ENCODE measurements at regions not wholly inside any gene's neighbourhood (a gene's known extent, or its start where the extent isn't known, plus 50 kb on each side); places are given as distances from the start of the nearest gene placed in this dataset.

GRCh38 chr10:130424418-130424817, 288.2 kb downstream of the GLRX3 start:
- Histone ChIP-seq H3K4me2 (no peak overlapping the region), H3K4me3 (no peak overlapping the region), H3K9me3 (no peaks in the 10 kb centered on the region; the same call in 2 of the 3 replicates), H3K4me1 (no peaks in the 10 kb centered on the region), H3K27ac (no peak overlapping the region)
- no peak for DNase-seq (ENCODE audit: low read depth in 1 of 2, low spot score in 1 of 2)
- no peak for TF ChIP-seq CHD2 (IDR thresholded peaks at IDR 0.05; ENCODE audit: low read length, partially characterized antibody)
- no peak for TF ChIP-seq ZNF302 (CRISPR knock-in tag; IDR thresholded peaks at IDR 0.05)
- TF ChIP-seq HOXA7 (CRISPR knock-in tag; IDR thresholded peaks at IDR 0.05): no peak
- TF ChIP-seq, protein P1, sequence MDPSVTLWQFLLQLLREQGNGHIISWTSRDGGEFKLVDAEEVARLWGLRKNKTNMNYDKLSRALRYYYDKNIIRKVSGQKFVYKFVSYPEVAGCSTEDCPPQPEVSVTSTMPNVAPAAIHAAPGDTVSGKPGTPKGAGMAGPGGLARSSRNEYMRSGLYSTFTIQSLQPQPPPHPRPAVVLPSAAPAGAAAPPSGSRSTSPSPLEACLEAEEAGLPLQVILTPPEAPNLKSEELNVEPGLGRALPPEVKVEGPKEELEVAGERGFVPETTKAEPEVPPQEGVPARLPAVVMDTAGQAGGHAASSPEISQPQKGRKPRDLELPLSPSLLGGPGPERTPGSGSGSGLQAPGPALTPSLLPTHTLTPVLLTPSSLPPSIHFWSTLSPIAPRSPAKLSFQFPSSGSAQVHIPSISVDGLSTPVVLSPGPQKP (IDR thresholded peaks at IDR 0.05; ENCODE audit: low read depth, low read length): no peak
- no peak for TF ChIP-seq ZC3H11A (IDR thresholded peaks at IDR 0.05)
- no peak for TF ChIP-seq ESRRA (IDR thresholded peaks at IDR 0.05; ENCODE audit: borderline replicate concordance, low read length)
- TF ChIP-seq, protein P2, sequence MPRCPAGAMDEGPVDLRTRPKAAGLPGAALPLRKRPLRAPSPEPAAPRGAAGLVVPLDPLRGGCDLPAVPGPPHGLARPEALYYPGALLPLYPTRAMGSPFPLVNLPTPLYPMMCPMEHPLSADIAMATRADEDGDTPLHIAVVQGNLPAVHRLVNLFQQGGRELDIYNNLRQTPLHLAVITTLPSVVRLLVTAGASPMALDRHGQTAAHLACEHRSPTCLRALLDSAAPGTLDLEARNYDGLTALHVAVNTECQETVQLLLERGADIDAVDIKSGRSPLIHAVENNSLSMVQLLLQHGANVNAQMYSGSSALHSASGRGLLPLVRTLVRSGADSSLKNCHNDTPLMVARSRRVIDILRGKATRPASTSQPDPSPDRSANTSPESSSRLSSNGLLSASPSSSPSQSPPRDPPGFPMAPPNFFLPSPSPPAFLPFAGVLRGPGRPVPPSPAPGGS (IDR thresholded peaks at IDR 0.05): no peak
- TF ChIP-seq RCOR1 (IDR thresholded peaks at IDR 0.05; ENCODE audit: low read depth, low read length): no peak
- TF ChIP-seq FOXS1 (CRISPR knock-in tag; IDR thresholded peaks at IDR 0.05): no peak
- no peak for TF ChIP-seq HOXB5 (CRISPR knock-in tag; IDR thresholded peaks at IDR 0.05)
- 23% methylated on average over 10 of the region's 10 CpGs for WGBS (ENCODE audit: missing lambda C conversion rate)
- FAIRE-seq: no peak
- no peak for ATAC-seq
- CTCF ChIA-PET: no interaction called here
- POLR2A ChIA-PET: no interaction called here

DNA sequence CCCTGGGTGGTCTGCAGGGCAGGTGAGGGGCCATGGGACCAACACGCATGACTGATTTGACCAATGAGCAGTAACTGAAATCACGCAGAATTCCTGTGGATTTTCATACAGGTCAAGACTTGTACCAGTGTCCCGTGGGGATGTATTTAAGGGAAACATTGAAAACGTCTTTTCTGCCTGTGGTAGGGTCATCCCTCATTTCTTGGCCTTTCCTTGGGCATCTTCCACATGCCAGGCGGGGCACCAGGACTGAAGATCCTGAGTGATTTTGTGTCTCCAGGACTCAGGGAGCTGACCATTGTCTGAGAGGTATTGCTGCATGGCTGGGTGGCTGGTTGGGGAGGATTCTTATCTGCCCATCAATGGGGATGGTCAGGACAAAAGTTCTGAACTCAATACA, 289.0 kb downstream of the GLRX3 start:
- H3K4me2 ChIP-seq: no peak overlapping the region
- FAIRE-seq (no peak), ATAC-seq (no peak), DNase-seq (ENCODE audit: low read depth in 1 of 2, low spot score in 1 of 2) (no peak)
- no peak overlapping the region for H3K27ac ChIP-seq
- WGBS (ENCODE audit: missing lambda C conversion rate): 10% methylated on average over 5 of the region's 5 CpGs
- no peak overlapping the region for H3K4me3 ChIP-seq
- ChIA-PET POLR2A (no interaction called here), CTCF (no interaction called here)
- H3K4me1 ChIP-seq: no peaks in the 10 kb centered on the region
- no peaks in the 10 kb centered on the region; the same call in 2 of the 3 replicates for H3K9me3 ChIP-seq
- no peak for TF ChIP-seq GATA3 (IDR thresholded peaks at IDR 0.05; ENCODE audit: borderline replicate concordance)
- TF ChIP-seq JUNB (IDR thresholded peaks at IDR 0.05): no peak
- no peak for TF ChIP-seq RCOR1 (IDR thresholded peaks at IDR 0.05; ENCODE audit: low read depth, low read length)
- TF ChIP-seq, protein P3, sequence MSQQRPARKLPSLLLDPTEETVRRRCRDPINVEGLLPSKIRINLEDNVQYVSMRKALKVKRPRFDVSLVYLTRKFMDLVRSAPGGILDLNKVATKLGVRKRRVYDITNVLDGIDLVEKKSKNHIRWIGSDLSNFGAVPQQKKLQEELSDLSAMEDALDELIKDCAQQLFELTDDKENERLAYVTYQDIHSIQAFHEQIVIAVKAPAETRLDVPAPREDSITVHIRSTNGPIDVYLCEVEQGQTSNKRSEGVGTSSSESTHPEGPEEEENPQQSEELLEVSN (IDR thresholded peaks at IDR 0.05; ENCODE audit: borderline replicate concordance, low read depth): no peak
- TF ChIP-seq HEYL (CRISPR knock-in tag; IDR thresholded peaks at IDR 0.05): no peak
- no peak for TF ChIP-seq RAD21 (conservative IDR thresholded peaks at IDR 0.05 in 1 of 2, IDR thresholded peaks at IDR 0.05 in 1 of 2)
- TF ChIP-seq ZSCAN20 (CRISPR knock-in tag; IDR thresholded peaks at IDR 0.05): no peak
- no peak for TF ChIP-seq EHF (CRISPR knock-in tag; IDR thresholded peaks at IDR 0.05)
- TF ChIP-seq TP53 (CRISPR knock-in tag; IDR thresholded peaks at IDR 0.05): no peak
- TF ChIP-seq RFX5 (IDR thresholded peaks at IDR 0.05): no peak
- TF ChIP-seq, protein P4, sequence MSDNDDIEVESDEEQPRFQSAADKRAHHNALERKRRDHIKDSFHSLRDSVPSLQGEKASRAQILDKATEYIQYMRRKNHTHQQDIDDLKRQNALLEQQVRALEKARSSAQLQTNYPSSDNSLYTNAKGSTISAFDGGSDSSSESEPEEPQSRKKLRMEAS (IDR thresholded peaks at IDR 0.05): no peak
- TF ChIP-seq ESRRA (IDR thresholded peaks at IDR 0.05; ENCODE audit: borderline replicate concordance, low read length): no peak
- no peak for TF ChIP-seq HOXB13 (CRISPR knock-in tag; IDR thresholded peaks at IDR 0.05; ENCODE audit: low read depth)
- TF ChIP-seq CHD2 (IDR thresholded peaks at IDR 0.05; ENCODE audit: low read length, partially characterized antibody): no peak
- TF ChIP-seq PHF8 (IDR thresholded peaks at IDR 0.05; ENCODE audit: borderline replicate concordance, low read depth): no peak
- no peak for TF ChIP-seq HOXA7 (CRISPR knock-in tag; IDR thresholded peaks at IDR 0.05)
- TF ChIP-seq RARB (CRISPR knock-in tag; IDR thresholded peaks at IDR 0.05): no peak
- TF ChIP-seq ZFP36 (IDR thresholded peaks at IDR 0.05; ENCODE audit: borderline replicate concordance, partially characterized antibody): no peak
- no peak for TF ChIP-seq EP300 (IDR thresholded peaks at IDR 0.05)
- TF ChIP-seq REST (IDR thresholded peaks at IDR 0.05): no peak

Data from A549 (cell line).